IgD-negative memory B cell (primary cell): ENCODE measurements at regions not wholly inside any gene's neighbourhood (a gene's known extent, or its start where the extent isn't known, plus 50 kb on each side); places are given as distances from the start of the nearest gene placed in this dataset.

Experiments used
- H3K27ac Mint-ChIP-seq, 3 donors: one replicate each; pipeline ENCODE4 v1.8.0; 2020 to 2022; ENCODE audit warnings: mild to moderate bottlenecking in 3 of 3, mixed read lengths in 3 of 3, moderate library complexity in 1 of 3
- H3K27me3 Mint-ChIP-seq: one replicate; pipeline ENCODE4 v1.8.0; 2021; ENCODE audit warnings: mixed read lengths
- H3K36me3 Mint-ChIP-seq: one replicate; pipeline ENCODE4 v1.8.0; 2020; ENCODE audit warnings: mild to moderate bottlenecking, mixed read lengths
- H3K4me1 Mint-ChIP-seq, 3 donors: one replicate each; pipeline ENCODE4 v1.8.0; 2020 to 2022; ENCODE audit warnings: mixed read lengths in 3 of 3, mild to moderate bottlenecking in 1 of 3
- H3K4me3 Mint-ChIP-seq, 4 donors: one replicate each; pipeline ENCODE4 v1.8.0; 2020 to 2022; ENCODE audit warnings: mild to moderate bottlenecking in 4 of 4, mixed read lengths in 4 of 4, moderate library complexity in 3 of 4
- H3K9me3 Mint-ChIP-seq, 3 donors: one replicate each; pipeline ENCODE4 v1.8.0; 2020 to 2021; ENCODE audit warnings: mixed read lengths in 3 of 3, mild to moderate bottlenecking in 1 of 3

GRCh38 chr11:109731451-109731850 is 309.5 kb downstream of the C11orf87 start:
- Mint-ChIP-seq H3K9me3 (peaks cover 0 to 3% (median 0%) of the 10 kb centered on the region in 3 donors), H3K27ac (no peak overlapping the region)

GRCh38 chr11:109733245-109733644 is 311.3 kb downstream of the C11orf87 start:
- Mint-ChIP-seq H3K4me1 (no peaks in the 10 kb centered on the region), H3K9me3 (peaks cover 0 to 3% (median 2%) of the 10 kb centered on the region in 3 donors), H3K27me3 (no peaks in the 10 kb centered on the region), H3K27ac (no peak overlapping the region), H3K36me3 (no peaks in the 10 kb centered on the region), H3K4me3 (no peak overlapping the region)

More at GRCh38 chr11:109731451-109731850, 309.5 kb downstream of the C11orf87 start:
- Mint-ChIP-seq H3K36me3 (no peaks in the 10 kb centered on the region), H3K4me1 (no peaks in the 10 kb centered on the region), H3K4me3 (no peak overlapping the region), H3K27me3 (peaks cover 2% of the 10 kb centered on the region)

GRCh38 chr11:109734566-109734965 is 312.6 kb downstream of the C11orf87 start:
- Mint-ChIP-seq H3K27ac (no peak overlapping the region), H3K27me3 (no peaks in the 10 kb centered on the region), H3K36me3 (no peaks in the 10 kb centered on the region), H3K9me3 (peaks cover 0 to 2% (median 0%) of the 10 kb centered on the region in 3 donors), H3K4me1 (no peaks in the 10 kb centered on the region), H3K4me3 (no peak overlapping the region)

- Mint-ChIP-seq H3K4me1 (no peaks in the 10 kb centered on the region), H3K4me3 (no peak overlapping the region), H3K27me3 (no peaks in the 10 kb centered on the region), H3K36me3 (no peaks in the 10 kb centered on the region), H3K27ac (no peak overlapping the region), H3K9me3 (peaks cover 0 to 2% (median 0%) of the 10 kb centered on the region in 3 donors)
Measured at GRCh38 chr11:109735128-109735527, 313.1 kb downstream of the C11orf87 start.

GRCh38 chr11:109739379-109739778 is 317.4 kb downstream of the C11orf87 start:
- Mint-ChIP-seq H3K4me3 (no peak overlapping the region), H3K9me3 (peaks cover 0 to 2% (median 0%) of the 10 kb centered on the region in 3 donors), H3K36me3 (no peaks in the 10 kb centered on the region), H3K4me1 (no peaks in the 10 kb centered on the region), H3K27ac (no peak overlapping the region), H3K27me3 (no peaks in the 10 kb centered on the region)

- no peaks in the 10 kb centered on the region for H3K4me1 Mint-ChIP-seq
- no peaks in the 10 kb centered on the region for H3K36me3 Mint-ChIP-seq
- H3K27ac Mint-ChIP-seq, result no peak overlapping the region
- no peaks in the 10 kb centered on the region for H3K27me3 Mint-ChIP-seq
- H3K4me3 Mint-ChIP-seq, result no peak overlapping the region
- peaks cover 0 to 2% (median 0%) of the 10 kb centered on the region in 3 donors for H3K9me3 Mint-ChIP-seq
Measured at GRCh38 chr11:109745996-109746625, 324.1 kb downstream of the C11orf87 start.

GRCh38 chr11:109747839-109748238 is 325.8 kb downstream of the C11orf87 start:
- Mint-ChIP-seq H3K36me3 (no peaks in the 10 kb centered on the region), H3K27ac (no peak overlapping the region), H3K27me3 (no peaks in the 10 kb centered on the region), H3K4me1 (no peaks in the 10 kb centered on the region), H3K4me3 (no peak overlapping the region), H3K9me3 (peaks cover 0 to 2% (median 0%) of the 10 kb centered on the region in 3 donors)

- H3K36me3 Mint-ChIP-seq, result peaks cover 1% of the 10 kb centered on the region
- no peaks in the 10 kb centered on the region for H3K4me1 Mint-ChIP-seq
- no peak overlapping the region for H3K4me3 Mint-ChIP-seq
- no peaks in the 10 kb centered on the region for H3K27me3 Mint-ChIP-seq
- peaks cover 0 to 2% (median 0%) of the 10 kb centered on the region in 3 donors for H3K9me3 Mint-ChIP-seq
- no peak overlapping the region for H3K27ac Mint-ChIP-seq
Measured at GRCh38 chr11:109749476-109749875, 327.5 kb downstream of the C11orf87 start.

GRCh38 chr11:109750964-109751363 is 329.0 kb downstream of the C11orf87 start:
- Mint-ChIP-seq H3K4me1 (no peaks in the 10 kb centered on the region), H3K9me3 (peaks cover 0 to under 1% (median 0%) of the 10 kb centered on the region in 3 donors), H3K27ac (no peak overlapping the region), H3K36me3 (peaks cover 1% of the 10 kb centered on the region), H3K4me3 (no peak overlapping the region), H3K27me3 (no peaks in the 10 kb centered on the region)

GRCh38 chr11:109752212-109752825 is 330.3 kb downstream of the C11orf87 start:
- Mint-ChIP-seq H3K4me3 (no peak overlapping the region), H3K27ac (no peak overlapping the region), H3K36me3 (peaks cover 1% of the 10 kb centered on the region), H3K9me3 (no peaks in the 10 kb centered on the region), H3K27me3 (no peaks in the 10 kb centered on the region), H3K4me1 (no peaks in the 10 kb centered on the region)

- peaks cover 1% of the 10 kb centered on the region for H3K36me3 Mint-ChIP-seq
- H3K27ac Mint-ChIP-seq, result no peak overlapping the region
- no peak overlapping the region for H3K4me3 Mint-ChIP-seq
- peaks cover 3% of the 10 kb centered on the region for H3K27me3 Mint-ChIP-seq
- peaks cover 0 to 3% (median 3%) of the 10 kb centered on the region in 3 donors for H3K9me3 Mint-ChIP-seq
- no peaks in the 10 kb centered on the region for H3K4me1 Mint-ChIP-seq
Measured at GRCh38 chr11:109756521-109756920, 334.5 kb downstream of the C11orf87 start.

- peaks cover 0 to 3% (median 3%) of the 10 kb centered on the region in 3 donors for H3K9me3 Mint-ChIP-seq
- no peak overlapping the region for H3K4me3 Mint-ChIP-seq
Measured at GRCh38 chr11:109756951-109757350, 335.0 kb downstream of the C11orf87 start.

GRCh38 chr11:109762546-109762945 is 330.6 kb upstream of the ZC3H12C start:
- H3K4me3 Mint-ChIP-seq, result no peak overlapping the region
- H3K9me3 Mint-ChIP-seq, result peaks cover 0 to 5% (median 3%) of the 10 kb centered on the region in 3 donors
- H3K36me3 Mint-ChIP-seq, result no peaks in the 10 kb centered on the region
- H3K27ac Mint-ChIP-seq, result no peak overlapping the region
- H3K27me3 Mint-ChIP-seq, result peaks cover 1% of the 10 kb centered on the region
- H3K4me1 Mint-ChIP-seq, result no peaks in the 10 kb centered on the region

More at GRCh38 chr11:109756951-109757350, 335.0 kb downstream of the C11orf87 start:
- Mint-ChIP-seq H3K36me3 (peaks cover 1% of the 10 kb centered on the region), H3K27ac (no peak overlapping the region), H3K27me3 (peaks cover 3% of the 10 kb centered on the region), H3K4me1 (no peaks in the 10 kb centered on the region)

GRCh38 chr11:109765709-109766311 is 327.4 kb upstream of the ZC3H12C start:
- Mint-ChIP-seq H3K9me3 (peaks cover 0 to 5% (median 0%) of the 10 kb centered on the region in 3 donors), H3K4me3 (no peak overlapping the region), H3K4me1 (no peaks in the 10 kb centered on the region), H3K27me3 (no peaks in the 10 kb centered on the region), H3K36me3 (no peaks in the 10 kb centered on the region), H3K27ac (no peak overlapping the region)

GRCh38 chr11:109769858-109770257 is 323.3 kb upstream of the ZC3H12C start:
- Mint-ChIP-seq H3K27ac (no peak overlapping the region), H3K36me3 (no peaks in the 10 kb centered on the region), H3K27me3 (no peaks in the 10 kb centered on the region), H3K9me3 (no peaks in the 10 kb centered on the region), H3K4me1 (no peaks in the 10 kb centered on the region), H3K4me3 (no peak overlapping the region)
